ENCODE measurements at regions not wholly inside any gene's neighbourhood (a gene's known extent, or its start where the extent isn't known, plus 50 kb on each side); places are given as distances from the start of the nearest gene placed in this dataset.

GRCh38 chr4:34709564-34709963 is 1534.8 kb downstream of the ARAP2 start:
- no peak overlapping the region for H3K9ac ChIP-seq (ENCODE audit: low read length)
- H3K27ac ChIP-seq (ENCODE audit: low read depth, low read length) = no peak overlapping the region
- no peaks in the 10 kb centered on the region for H3K27me3 ChIP-seq (ENCODE audit: control insufficient read depth in 1 of 2, insufficient read depth in 2 of 2, low read length in 2 of 2)
- H3K9me3 ChIP-seq (ENCODE audit: low read length) = no peaks in the 10 kb centered on the region
- H3K36me3 ChIP-seq (ENCODE audit: insufficient read depth, low read length) = no peaks in the 10 kb centered on the region
- H3K4me3 ChIP-seq (ENCODE audit: low read depth in 1 of 2, low read length in 2 of 2) = no peak overlapping the region
- no peaks in the 10 kb centered on the region for H3K4me1 ChIP-seq (ENCODE audit: insufficient read depth, low read length)

GRCh38 chr4:34718576-34719245 is 1525.6 kb downstream of the ARAP2 start:
- no peaks in the 10 kb centered on the region for H3K9me3 ChIP-seq (ENCODE audit: low read length)
- H3K4me1 ChIP-seq (ENCODE audit: insufficient read depth, low read length) = no peaks in the 10 kb centered on the region
- H3K27ac ChIP-seq (ENCODE audit: low read depth, low read length) = no peak overlapping the region
- H3K4me3 ChIP-seq (ENCODE audit: low read depth in 1 of 2, low read length in 2 of 2) = no peak overlapping the region
- no peak overlapping the region for H3K9ac ChIP-seq (ENCODE audit: low read length)
- H3K36me3 ChIP-seq (ENCODE audit: insufficient read depth, low read length) = no peaks in the 10 kb centered on the region
- no peaks in the 10 kb centered on the region for H3K27me3 ChIP-seq (ENCODE audit: control insufficient read depth in 1 of 2, insufficient read depth in 2 of 2, low read length in 2 of 2)

- Histone ChIP-seq H3K4me1 (ENCODE audit: insufficient read depth, low read length) (no peaks in the 10 kb centered on the region), H3K27ac (ENCODE audit: low read depth, low read length) (no peak overlapping the region), H3K27me3 (ENCODE audit: control insufficient read depth in 1 of 2, insufficient read depth in 2 of 2, low read length in 2 of 2) (no peaks in the 10 kb centered on the region), H3K9me3 (ENCODE audit: low read length) (no peaks in the 10 kb centered on the region), H3K9ac (ENCODE audit: low read length) (no peak overlapping the region), H3K36me3 (ENCODE audit: insufficient read depth, low read length) (no peaks in the 10 kb centered on the region), H3K4me3 (ENCODE audit: low read depth in 1 of 2, low read length in 2 of 2) (no peak overlapping the region)
Observed at GRCh38 chr4:34720571-34720970, 1523.7 kb downstream of the ARAP2 start.

- Histone ChIP-seq H3K27me3 (ENCODE audit: control insufficient read depth in 1 of 2, insufficient read depth in 2 of 2, low read length in 2 of 2) (no peaks in the 10 kb centered on the region), H3K4me3 (ENCODE audit: low read depth in 1 of 2, low read length in 2 of 2) (no peak overlapping the region), H3K4me1 (ENCODE audit: insufficient read depth, low read length) (no peaks in the 10 kb centered on the region), H3K9ac (ENCODE audit: low read length) (no peak overlapping the region), H3K9me3 (ENCODE audit: low read length) (no peaks in the 10 kb centered on the region), H3K27ac (ENCODE audit: low read depth, low read length) (no peak overlapping the region), H3K36me3 (ENCODE audit: insufficient read depth, low read length) (no peaks in the 10 kb centered on the region)
Observed at GRCh38 chr4:34721835-34722234, 1522.5 kb downstream of the ARAP2 start.

- H3K9me3 ChIP-seq (ENCODE audit: low read length) = no peaks in the 10 kb centered on the region
Observed at GRCh38 chr4:34723605-34724004, 1520.7 kb downstream of the ARAP2 start.

GRCh38 chr4:34724491-34724890 is 1519.8 kb downstream of the ARAP2 start:
- H3K36me3 ChIP-seq (ENCODE audit: insufficient read depth, low read length) = no peaks in the 10 kb centered on the region
- no peaks in the 10 kb centered on the region for H3K4me1 ChIP-seq (ENCODE audit: insufficient read depth, low read length)
- H3K9ac ChIP-seq (ENCODE audit: low read length) = no peak overlapping the region
- H3K27me3 ChIP-seq (ENCODE audit: control insufficient read depth in 1 of 2, insufficient read depth in 2 of 2, low read length in 2 of 2) = no peaks in the 10 kb centered on the region
- H3K27ac ChIP-seq (ENCODE audit: low read depth, low read length) = no peak overlapping the region
- H3K4me3 ChIP-seq (ENCODE audit: low read depth in 1 of 2, low read length in 2 of 2) = no peak overlapping the region
- H3K9me3 ChIP-seq (ENCODE audit: low read length) = no peaks in the 10 kb centered on the region

More at GRCh38 chr4:34723605-34724004, 1520.7 kb downstream of the ARAP2 start:
- no peak overlapping the region for H3K4me3 ChIP-seq (ENCODE audit: low read depth in 1 of 2, low read length in 2 of 2)
- H3K4me1 ChIP-seq (ENCODE audit: insufficient read depth, low read length) = no peaks in the 10 kb centered on the region
- H3K27me3 ChIP-seq (ENCODE audit: control insufficient read depth in 1 of 2, insufficient read depth in 2 of 2, low read length in 2 of 2) = no peaks in the 10 kb centered on the region
- H3K9ac ChIP-seq (ENCODE audit: low read length) = no peak overlapping the region
- no peak overlapping the region for H3K27ac ChIP-seq (ENCODE audit: low read depth, low read length)
- H3K36me3 ChIP-seq (ENCODE audit: insufficient read depth, low read length) = no peaks in the 10 kb centered on the region

GRCh38 chr4:34731070-34731469 is 1513.2 kb downstream of the ARAP2 start:
- H3K27me3 ChIP-seq (ENCODE audit: control insufficient read depth in 1 of 2, insufficient read depth in 2 of 2, low read length in 2 of 2) = no peaks in the 10 kb centered on the region
- no peak overlapping the region for H3K4me3 ChIP-seq (ENCODE audit: low read depth in 1 of 2, low read length in 2 of 2)
- no peaks in the 10 kb centered on the region for H3K9me3 ChIP-seq (ENCODE audit: low read length)
- H3K36me3 ChIP-seq (ENCODE audit: insufficient read depth, low read length) = no peaks in the 10 kb centered on the region
- no peak overlapping the region for H3K9ac ChIP-seq (ENCODE audit: low read length)
- no peaks in the 10 kb centered on the region for H3K4me1 ChIP-seq (ENCODE audit: insufficient read depth, low read length)
- H3K27ac ChIP-seq (ENCODE audit: low read depth, low read length) = no peak overlapping the region

GRCh38 chr4:34732176-34732950 is 1512.0 kb downstream of the ARAP2 start:
- Histone ChIP-seq H3K9ac (ENCODE audit: low read length) (no peak overlapping the region), H3K4me1 (ENCODE audit: insufficient read depth, low read length) (no peaks in the 10 kb centered on the region), H3K4me3 (ENCODE audit: low read depth in 1 of 2, low read length in 2 of 2) (no peak overlapping the region), H3K36me3 (ENCODE audit: insufficient read depth, low read length) (no peaks in the 10 kb centered on the region), H3K27ac (ENCODE audit: low read depth, low read length) (no peak overlapping the region), H3K9me3 (ENCODE audit: low read length) (no peaks in the 10 kb centered on the region), H3K27me3 (ENCODE audit: control insufficient read depth in 1 of 2, insufficient read depth in 2 of 2, low read length in 2 of 2) (no peaks in the 10 kb centered on the region)

- no peak overlapping the region for H3K27ac ChIP-seq (ENCODE audit: low read depth, low read length)
- no peak overlapping the region for H3K9ac ChIP-seq (ENCODE audit: low read length)
- H3K4me3 ChIP-seq (ENCODE audit: low read depth in 1 of 2, low read length in 2 of 2) = no peak overlapping the region
- H3K4me1 ChIP-seq (ENCODE audit: insufficient read depth, low read length) = no peaks in the 10 kb centered on the region
- H3K9me3 ChIP-seq (ENCODE audit: low read length) = no peaks in the 10 kb centered on the region
- H3K36me3 ChIP-seq (ENCODE audit: insufficient read depth, low read length) = no peaks in the 10 kb centered on the region
- no peaks in the 10 kb centered on the region for H3K27me3 ChIP-seq (ENCODE audit: control insufficient read depth in 1 of 2, insufficient read depth in 2 of 2, low read length in 2 of 2)
Observed at GRCh38 chr4:34733185-34733941, 1511.0 kb downstream of the ARAP2 start.

GRCh38 chr4:34766935-34767334 is 1477.4 kb downstream of the ARAP2 start:
- no peaks in the 10 kb centered on the region for H3K27me3 ChIP-seq (ENCODE audit: control insufficient read depth in 1 of 2, insufficient read depth in 2 of 2, low read length in 2 of 2)
- no peak overlapping the region for H3K27ac ChIP-seq (ENCODE audit: low read depth, low read length)
- no peak overlapping the region for H3K9ac ChIP-seq (ENCODE audit: low read length)
- H3K4me3 ChIP-seq (ENCODE audit: low read depth in 1 of 2, low read length in 2 of 2) = no peak overlapping the region
- no peaks in the 10 kb centered on the region for H3K9me3 ChIP-seq (ENCODE audit: low read length)
- no peaks in the 10 kb centered on the region for H3K4me1 ChIP-seq (ENCODE audit: insufficient read depth, low read length)
- H3K36me3 ChIP-seq (ENCODE audit: insufficient read depth, low read length) = no peaks in the 10 kb centered on the region

GRCh38 chr4:34767407-34767806 is 1476.9 kb downstream of the ARAP2 start:
- H3K9me3 ChIP-seq (ENCODE audit: low read length) = no peaks in the 10 kb centered on the region
- no peaks in the 10 kb centered on the region for H3K4me1 ChIP-seq (ENCODE audit: insufficient read depth, low read length)
- no peak overlapping the region for H3K4me3 ChIP-seq (ENCODE audit: low read depth in 1 of 2, low read length in 2 of 2)
- no peak overlapping the region for H3K9ac ChIP-seq (ENCODE audit: low read length)
- no peak overlapping the region for H3K27ac ChIP-seq (ENCODE audit: low read depth, low read length)
- H3K36me3 ChIP-seq (ENCODE audit: insufficient read depth, low read length) = no peaks in the 10 kb centered on the region
- no peaks in the 10 kb centered on the region for H3K27me3 ChIP-seq (ENCODE audit: control insufficient read depth in 1 of 2, insufficient read depth in 2 of 2, low read length in 2 of 2)
